ENCODE measurements at regions not wholly inside any gene's neighbourhood (a gene's known extent, or its start where the extent isn't known, plus 50 kb on each side); places are given as distances from the start of the nearest gene placed in this dataset.

DNA sequence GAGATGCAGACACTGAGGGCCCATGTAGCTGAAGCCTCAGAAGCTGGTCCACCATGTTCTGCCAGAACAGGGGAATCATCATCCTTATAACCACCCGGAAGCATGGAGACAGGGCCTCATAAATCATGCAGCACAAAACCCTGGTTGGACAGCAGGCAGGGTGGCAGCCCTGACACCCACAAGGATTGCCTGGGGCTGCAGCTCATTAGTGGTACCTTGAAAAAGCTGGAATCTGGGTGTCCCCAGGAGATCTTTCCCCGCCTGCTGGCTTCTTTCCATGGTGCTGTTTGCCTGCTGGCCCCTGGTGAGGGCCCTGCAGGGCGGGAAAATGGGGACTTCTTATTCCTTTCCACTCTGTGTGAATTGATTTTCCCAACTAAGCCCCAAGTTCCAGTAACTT, 50.6 kb upstream of the GGTLC1 start:
- Histone ChIP-seq H4K20me1 (ENCODE audit: low read length) (no peaks in the 10 kb centered on the region), H3K36me3 (ENCODE audit: low read depth, low read length) (no peaks in the 10 kb centered on the region), H3F3A (ENCODE audit: low read length, unreplicated experiment) (no peaks in the 10 kb centered on the region), H3K9ac (ENCODE audit: low read length) (no peak overlapping the region), H3K9me2 (replicated peaks; ENCODE audit: low read length) (no peaks in the 10 kb centered on the region), H3K27me3 (ENCODE audit: low read length) (no peaks in the 10 kb centered on the region), H3K4me2 (ENCODE audit: low read length) (no peak overlapping the region), H3K9me3 (ENCODE audit: low read length) (no peaks in the 10 kb centered on the region), H3K4me3 (ENCODE audit: low read length) (no peak overlapping the region), H3K79me2 (ENCODE audit: low read length) (no peaks in the 10 kb centered on the region), H2AFZ (ENCODE audit: low read length) (no peak overlapping the region), H3K27ac (ENCODE audit: low read length) (no peak overlapping the region), H3K4me1 (ENCODE audit: insufficient read depth, low read length) (peaks cover 23% of the 10 kb centered on the region)
- intact Hi-C loops (cut with micrococcal nuclease) = no loop called here
- DNase-seq = no peak
- no TSS peak for BruUV-seq (replicated peaks)
- ATAC-seq = no peak
- CTCF ChIA-PET = no interaction called here
- no peak for TF ChIP-seq EZH2phosphoT487 (IDR thresholded peaks at IDR 0.05; ENCODE audit: borderline replicate concordance, low read length)
- TF ChIP-seq EZH2 (IDR thresholded peaks at IDR 0.05; ENCODE audit: low read length, unreplicated experiment) = no peak
- TF ChIP-seq, protein P1, sequence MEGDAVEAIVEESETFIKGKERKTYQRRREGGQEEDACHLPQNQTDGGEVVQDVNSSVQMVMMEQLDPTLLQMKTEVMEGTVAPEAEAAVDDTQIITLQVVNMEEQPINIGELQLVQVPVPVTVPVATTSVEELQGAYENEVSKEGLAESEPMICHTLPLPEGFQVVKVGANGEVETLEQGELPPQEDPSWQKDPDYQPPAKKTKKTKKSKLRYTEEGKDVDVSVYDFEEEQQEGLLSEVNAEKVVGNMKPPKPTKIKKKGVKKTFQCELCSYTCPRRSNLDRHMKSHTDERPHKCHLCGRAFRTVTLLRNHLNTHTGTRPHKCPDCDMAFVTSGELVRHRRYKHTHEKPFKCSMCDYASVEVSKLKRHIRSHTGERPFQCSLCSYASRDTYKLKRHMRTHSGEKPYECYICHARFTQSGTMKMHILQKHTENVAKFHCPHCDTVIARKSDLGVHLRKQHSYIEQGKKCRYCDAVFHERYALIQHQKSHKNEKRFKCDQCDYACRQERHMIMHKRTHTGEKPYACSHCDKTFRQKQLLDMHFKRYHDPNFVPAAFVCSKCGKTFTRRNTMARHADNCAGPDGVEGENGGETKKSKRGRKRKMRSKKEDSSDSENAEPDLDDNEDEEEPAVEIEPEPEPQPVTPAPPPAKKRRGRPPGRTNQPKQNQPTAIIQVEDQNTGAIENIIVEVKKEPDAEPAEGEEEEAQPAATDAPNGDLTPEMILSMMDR (conservative IDR thresholded peaks at IDR 0.05; ENCODE audit: low read depth, low read length) = no peak
- POLR2A ChIA-PET (ENCODE audit: unreplicated experiment) = no interaction called here
